PFSK-1 (cell line): ENCODE measurements at regions not wholly inside any gene's neighbourhood (a gene's known extent, or its start where the extent isn't known, plus 50 kb on each side); places are given as distances from the start of the nearest gene placed in this dataset.

Source experiments
- FOXP2 ChIP-seq: optimal IDR thresholded peaks from 2 replicates; pipeline ENCODE3; 2011; ENCODE audit warnings: borderline replicate concordance, control low read depth, inconsistent platforms; ENCODE audit not compliant: insufficient read depth; ENCODE audit errors: extremely low read length, extremely low read depth
- POLR2AphosphoS5 ChIP-seq: IDR thresholded peaks from 2 replicates; pipeline ENCODE4 v1.6.1; 2012; ENCODE audit warnings: low read depth, mild to moderate bottlenecking, control low read depth, low read length, moderate library complexity
- REST ChIP-seq, 2 experiments: IDR thresholded peaks; 2 replicates each; pipeline versions ENCODE4 v1.6.1 to v1.8.0; 2011 to 2012; ENCODE audit warnings: low read depth in 2 of 2, low read length in 2 of 2, control low read depth in 1 of 2, inconsistent platforms in 1 of 2, mild to moderate bottlenecking in 1 of 2, moderate library complexity in 1 of 2; ENCODE audit not compliant: insufficient read depth in 1 of 2
- SIN3A ChIP-seq: IDR thresholded peaks from 2 replicates; pipeline ENCODE4 v1.6.1; 2012; ENCODE audit warnings: mild to moderate bottlenecking, low read length, moderate library complexity, borderline replicate concordance; ENCODE audit not compliant: insufficient read depth
- TAF1 ChIP-seq: IDR thresholded peaks from 2 replicates; pipeline ENCODE4 v1.6.1; 2012; ENCODE audit warnings: low read length, control low read depth, borderline replicate concordance; ENCODE audit not compliant: insufficient read depth

GRCh38 chr6:92364948-92365541, 1054.3 kb downstream of the EPHA7 start:
- TF ChIP-seq POLR2AphosphoS5 = no peak
- TF ChIP-seq FOXP2 = no peak
- TF ChIP-seq SIN3A = no peak
- TF ChIP-seq TAF1 = no peak
- TF ChIP-seq REST (IDR thresholded peaks at IDR 0.05; ENCODE audit: insufficient read depth in 1 of 2, low read depth in 2 of 2, low read length in 2 of 2) = no peak

DNA sequence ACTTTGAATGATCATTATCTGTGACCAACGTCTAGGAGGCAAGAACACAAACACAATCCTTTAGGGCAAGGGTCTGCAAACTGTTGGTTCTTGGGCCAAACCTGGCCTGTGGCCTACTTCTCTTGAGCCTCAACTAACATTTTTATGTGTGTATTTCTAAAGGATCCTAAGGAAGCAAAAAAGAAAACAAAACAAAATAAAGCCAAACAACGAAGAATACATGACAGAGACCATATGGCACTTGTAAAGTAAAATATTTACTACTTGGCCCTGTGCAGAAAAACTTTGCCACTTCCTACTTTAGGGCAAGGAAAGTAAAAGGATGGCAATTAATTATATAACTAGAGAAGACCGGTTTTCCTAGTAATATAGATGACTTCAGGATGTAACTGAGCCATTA, 1056.2 kb downstream of the EPHA7 start:
- TF ChIP-seq SIN3A (no peak), TAF1 (no peak), REST (IDR thresholded peaks at IDR 0.05; ENCODE audit: insufficient read depth in 1 of 2, low read depth in 2 of 2, low read length in 2 of 2) (no peak), POLR2AphosphoS5 (no peak), FOXP2 (no peak)

DNA sequence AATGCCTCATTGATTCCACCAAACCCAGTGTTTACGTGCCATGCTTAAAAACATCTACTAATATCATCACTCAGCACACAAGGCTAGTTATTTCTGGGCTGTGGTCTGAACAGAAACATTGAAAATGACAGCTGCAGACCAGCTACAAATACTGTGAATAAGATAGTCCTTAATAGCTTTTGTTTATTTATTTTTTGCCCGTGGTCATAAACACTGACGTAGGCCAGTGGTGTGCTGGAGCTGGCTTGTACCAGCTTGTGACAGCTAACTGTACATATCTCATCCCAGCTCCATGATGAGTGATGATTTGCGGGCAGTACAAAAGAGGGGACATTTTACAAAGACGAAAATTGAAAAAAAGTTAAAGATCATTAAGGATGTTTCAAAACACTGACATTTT, 1057.0 kb downstream of the EPHA7 start:
- TF ChIP-seq REST (IDR thresholded peaks at IDR 0.05; ENCODE audit: insufficient read depth in 1 of 2, low read depth in 2 of 2, low read length in 2 of 2) (no peak), POLR2AphosphoS5 (no peak), FOXP2 (no peak)

- TF ChIP-seq POLR2AphosphoS5 (no peak), SIN3A (no peak), REST (IDR thresholded peaks at IDR 0.05; ENCODE audit: insufficient read depth in 1 of 2, low read depth in 2 of 2, low read length in 2 of 2) (no peak), TAF1 (no peak), FOXP2 (no peak)
Observed at GRCh38 chr6:92361990-92362389, 1057.4 kb downstream of the EPHA7 start.

GRCh38 chr6:92354270-92354829, 1065.0 kb downstream of the EPHA7 start:
- TF ChIP-seq POLR2AphosphoS5 = no peak
- no peak for TF ChIP-seq REST (IDR thresholded peaks at IDR 0.05; ENCODE audit: insufficient read depth in 1 of 2, low read depth in 2 of 2, low read length in 2 of 2)
- no peak for TF ChIP-seq FOXP2
- no peak for TF ChIP-seq SIN3A
- TF ChIP-seq TAF1 = no peak
